COLO829 (cell line): ENCODE measurements at regions not wholly inside any gene's neighbourhood (a gene's known extent, or its start where the extent isn't known, plus 50 kb on each side); places are given as distances from the start of the nearest gene placed in this dataset.

Experiments used
- DNase-seq: peaks from one replicate; pipeline ENCODE4 v3.0.0; 2012; ENCODE audit warnings: low spot score

DNA sequence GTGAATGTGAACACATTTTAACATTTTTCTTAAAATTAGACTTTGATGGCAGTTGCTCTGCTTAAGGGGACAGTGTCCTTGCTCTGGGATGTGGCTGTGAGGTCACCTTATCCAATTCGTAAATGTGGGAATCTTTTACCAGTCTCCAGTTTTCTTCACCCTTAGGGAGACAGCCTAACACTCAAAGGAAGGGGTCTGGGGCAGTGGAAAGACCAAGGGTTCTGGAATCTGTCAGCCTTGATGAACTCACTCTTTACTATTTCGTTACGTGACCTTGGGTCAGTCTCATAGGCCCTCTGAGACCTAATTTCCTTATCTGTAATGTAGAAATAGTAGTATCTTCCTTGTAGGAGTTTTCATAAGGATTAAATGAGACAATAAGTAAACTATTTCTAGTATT is 245.6 kb upstream of the ATP2B1 start:
- no peak for DNase-seq

DNA sequence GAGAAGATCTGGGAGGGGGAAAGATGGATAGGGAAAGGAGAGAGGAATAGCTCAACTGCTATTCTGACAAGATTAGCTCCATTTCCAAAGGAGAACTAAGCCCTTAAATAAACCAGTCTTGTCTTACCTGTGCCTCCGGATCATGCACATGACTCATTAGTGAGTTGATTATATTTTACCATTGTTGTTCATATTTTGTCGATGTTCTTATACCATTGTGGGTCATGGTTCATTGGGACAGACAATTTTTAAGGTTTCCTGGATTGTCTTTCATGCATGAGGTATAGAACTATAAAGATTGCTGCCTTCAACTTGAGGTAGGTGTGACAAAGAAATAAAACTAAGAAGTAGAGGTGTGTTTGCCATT is 243.0 kb upstream of the ATP2B1 start:
- no peak for DNase-seq

DNA sequence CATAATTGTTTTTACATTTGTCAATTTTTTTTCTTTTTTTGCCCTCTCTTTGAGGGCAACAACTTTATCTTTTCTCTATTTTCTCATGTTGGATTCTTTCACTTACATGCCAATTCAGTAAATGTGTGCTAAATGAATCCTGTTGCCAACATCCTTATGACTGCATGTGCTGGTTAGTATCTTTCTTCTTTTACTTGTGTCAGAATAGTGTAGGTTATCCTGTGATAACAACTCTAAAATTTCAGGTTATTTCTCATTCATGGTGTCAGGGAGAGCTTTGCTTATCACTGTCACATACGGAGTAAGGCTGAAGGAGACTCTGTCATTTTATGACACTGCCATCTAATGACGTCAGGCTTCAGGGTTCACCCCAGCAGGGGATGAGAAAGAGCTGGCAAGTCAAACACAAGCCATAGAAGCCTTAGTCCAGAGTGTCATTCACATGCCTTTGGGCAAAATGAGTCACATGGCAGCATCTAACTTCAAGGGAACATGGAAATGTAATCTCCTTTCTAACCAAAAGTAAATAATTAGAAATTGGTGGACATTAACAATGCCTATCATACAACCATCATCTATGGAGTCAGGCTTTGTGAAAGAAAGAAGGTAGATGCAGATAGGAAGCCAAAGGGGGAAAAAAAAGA is 242.5 kb upstream of the ATP2B1 start:
- peak; percentile 53 for DNase-seq

DNA sequence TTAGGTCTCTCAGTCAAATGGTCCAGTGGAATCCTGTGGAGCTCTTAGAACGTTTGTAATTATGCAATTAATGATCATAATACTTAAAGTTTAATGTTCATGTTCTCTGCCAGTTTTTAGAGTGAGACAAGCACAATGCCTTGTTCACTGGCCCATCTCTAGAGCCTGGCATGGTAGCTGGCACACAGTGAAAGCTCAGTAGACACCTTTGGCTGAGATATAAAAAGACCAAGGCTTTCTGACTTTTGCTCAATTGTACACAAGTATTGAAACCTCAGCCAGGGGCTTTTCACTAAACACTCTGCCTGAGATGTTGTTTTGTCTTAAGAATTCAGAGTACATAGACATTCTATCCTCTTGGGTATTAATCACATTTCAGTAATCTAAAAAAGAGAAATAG is 241.8 kb upstream of the ATP2B1 start:
- no peak for DNase-seq

DNA sequence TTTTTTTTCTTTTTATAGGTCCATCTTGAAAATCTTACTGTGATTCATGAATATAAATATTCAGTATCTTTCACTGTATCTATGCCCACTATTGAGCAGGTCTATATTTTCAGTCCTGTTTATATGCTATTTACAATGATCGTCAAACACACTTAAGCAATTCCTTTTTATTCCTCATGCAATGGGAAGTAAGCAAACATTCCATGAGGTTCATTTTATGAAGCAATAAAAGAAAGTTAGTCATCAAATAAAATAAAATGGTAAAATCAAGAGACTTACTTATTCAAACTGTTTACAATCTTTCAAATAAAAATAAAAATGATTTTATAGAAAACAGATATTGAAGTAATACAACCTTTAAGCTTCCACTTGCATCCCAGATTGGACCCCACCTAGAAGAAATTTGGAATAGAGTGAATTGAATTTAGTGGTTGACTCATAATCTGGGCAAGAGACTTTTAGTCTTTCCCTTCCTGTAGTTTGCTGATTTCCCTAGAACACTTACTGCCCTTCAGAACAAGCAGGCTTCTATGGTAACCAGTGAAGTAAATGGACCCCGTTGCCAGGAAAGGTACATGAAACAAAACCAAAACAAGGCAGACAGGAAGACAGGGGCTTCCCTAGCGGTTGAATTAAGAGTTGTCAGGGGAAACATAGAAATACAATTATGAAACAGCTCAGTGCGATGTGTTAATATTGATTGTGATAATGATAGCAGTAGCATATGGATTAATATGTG is 241.0 kb upstream of the ATP2B1 start:
- DNase-seq, result peak; percentile 45

DNA sequence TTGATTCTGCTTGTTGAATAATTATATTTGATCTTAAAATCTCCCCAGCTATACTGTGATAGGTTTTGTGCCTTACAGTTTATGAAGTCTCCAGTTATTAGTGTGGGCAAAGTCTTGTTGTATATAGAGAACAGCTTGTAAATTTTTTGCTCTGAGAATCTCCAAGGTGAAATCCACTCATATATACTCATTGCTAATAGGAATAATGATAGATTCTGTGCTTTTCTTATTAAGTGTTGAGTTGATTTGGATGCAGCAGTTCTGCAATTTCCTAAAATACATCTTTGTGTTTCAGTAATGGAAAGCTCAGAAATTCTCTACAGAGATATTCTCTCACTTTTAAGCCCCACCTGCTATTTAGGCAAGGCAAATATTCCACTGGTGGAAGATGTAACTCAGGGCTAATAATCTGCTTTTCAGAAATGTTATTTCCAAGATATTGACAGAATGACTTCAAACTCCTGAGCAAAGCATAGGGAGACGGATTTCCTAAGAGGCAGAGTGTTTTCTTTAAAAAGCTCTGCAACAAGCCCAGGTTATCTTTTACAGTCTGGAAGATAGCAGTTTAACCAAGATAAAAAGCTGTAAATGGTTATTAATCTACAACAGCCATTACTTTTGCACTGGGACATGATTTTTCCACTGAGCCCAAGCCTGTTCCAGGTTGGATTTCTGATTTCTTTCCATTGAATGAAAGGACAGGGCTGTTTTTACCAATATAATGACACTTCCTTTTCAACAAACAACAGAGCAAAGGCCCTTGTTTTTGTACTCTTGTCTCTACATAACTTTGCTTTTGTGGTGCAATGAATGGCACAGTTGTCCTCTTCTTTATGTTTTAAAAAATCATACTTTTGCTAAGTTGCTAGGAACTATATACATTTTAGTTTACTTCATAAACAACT is 239.9 kb upstream of the ATP2B1 start:
- DNase-seq, result no peak

DNA sequence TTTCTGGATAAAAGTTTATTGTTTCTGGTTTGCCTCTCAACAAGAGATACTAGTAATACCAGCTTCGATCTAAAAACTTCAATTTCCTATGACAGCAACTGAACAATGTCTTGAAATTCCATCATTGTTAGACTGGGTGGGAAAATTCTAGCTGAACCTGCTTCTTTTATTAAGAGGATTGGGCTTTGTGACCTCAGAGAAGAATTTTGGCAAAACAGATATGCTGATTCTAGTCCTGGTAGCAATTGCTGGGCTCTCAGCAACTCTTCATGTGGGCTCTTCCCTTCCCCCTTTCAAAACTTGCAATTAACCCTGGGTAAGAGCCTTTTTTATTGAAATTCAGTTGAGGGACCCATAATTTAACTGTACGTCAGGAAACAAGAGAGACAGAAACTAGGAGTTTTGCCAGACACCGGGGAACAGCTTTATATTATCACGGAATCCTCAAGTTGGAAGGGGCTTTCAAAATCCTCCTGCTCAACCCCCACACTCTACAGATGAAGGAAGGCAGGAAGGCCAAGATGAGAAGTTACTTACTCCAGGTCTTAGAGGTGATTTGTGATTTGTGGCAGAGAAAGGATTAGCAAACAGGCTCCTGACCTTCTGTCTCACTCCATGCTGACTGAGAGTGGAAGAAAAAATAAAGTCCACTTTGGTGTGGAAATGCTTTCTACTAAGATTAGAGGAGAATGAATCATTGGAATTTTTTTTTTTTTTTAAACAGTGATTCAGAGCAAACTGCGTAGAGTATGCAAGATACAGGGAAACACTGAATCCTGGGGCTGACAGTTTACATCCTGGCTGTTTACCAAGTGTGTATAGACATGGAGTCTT is 239.0 kb upstream of the ATP2B1 start:
- peak; percentile 77 for DNase-seq

DNA sequence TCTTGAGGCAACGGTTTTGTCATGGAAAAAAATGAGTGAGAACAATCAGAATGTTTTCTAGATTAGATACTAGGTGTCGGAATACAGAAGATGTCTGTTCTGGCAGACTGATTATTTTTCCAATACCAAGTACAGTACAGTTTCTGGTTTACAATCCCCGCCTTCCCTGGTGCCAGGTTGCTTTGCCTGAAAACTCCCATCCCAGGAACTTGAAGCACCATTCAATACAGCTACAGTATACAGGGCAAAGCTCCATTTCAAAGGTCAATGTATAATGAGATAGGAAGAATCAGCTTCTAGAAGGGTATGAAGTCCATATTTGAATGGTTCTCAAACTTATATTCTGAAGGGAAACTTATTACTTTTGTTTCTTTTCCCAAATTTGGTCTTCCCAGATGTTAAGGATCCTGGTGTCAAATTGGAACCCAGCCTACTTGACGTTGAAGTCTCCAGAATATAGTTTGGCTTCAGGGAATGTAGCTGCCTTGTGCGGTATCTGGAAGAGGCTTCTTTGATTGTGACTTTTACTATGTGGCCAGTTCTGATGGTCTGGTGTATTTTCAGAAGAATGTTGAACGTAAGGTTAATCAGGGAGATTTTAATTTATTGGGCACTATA is 238.0 kb upstream of the ATP2B1 start:
- no peak for DNase-seq

DNA sequence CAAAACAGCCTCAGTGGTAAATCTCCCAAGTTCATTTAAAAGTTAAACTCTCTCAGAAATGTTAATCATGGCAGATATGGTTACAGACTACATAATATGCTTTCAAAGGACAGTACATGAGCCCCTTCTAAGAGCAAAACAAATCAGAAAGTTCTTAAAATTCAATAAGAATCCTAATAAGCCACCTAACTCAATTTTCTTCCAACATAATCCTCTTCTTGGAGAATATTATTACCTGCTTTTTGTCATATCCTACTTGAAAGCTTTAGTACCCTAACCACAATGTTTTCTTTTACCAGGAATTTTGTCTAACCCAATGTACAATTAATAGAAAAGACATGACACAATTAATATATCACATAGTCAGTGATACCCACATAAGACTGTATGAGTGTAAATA is 236.5 kb upstream of the ATP2B1 start:
- no peak for DNase-seq

DNA sequence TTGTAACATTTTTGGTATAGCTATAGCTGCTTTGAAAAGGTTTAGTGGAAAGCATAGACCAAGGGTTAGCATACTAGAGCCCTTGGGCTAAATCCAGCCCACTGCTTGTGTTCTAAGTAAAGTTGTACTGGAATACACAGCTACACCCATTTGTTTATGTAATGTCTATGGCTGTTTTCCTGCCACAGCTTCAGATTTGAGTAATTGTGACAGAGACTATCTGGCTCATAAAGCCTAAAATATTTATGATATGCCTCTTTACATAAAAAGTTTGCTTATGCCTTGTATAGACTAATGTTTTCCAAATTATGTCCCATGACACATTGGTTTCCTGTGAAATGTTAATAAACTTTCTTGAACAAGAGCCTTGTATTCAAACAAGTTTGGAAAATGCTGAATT is 234.8 kb upstream of the ATP2B1 start:
- no peak for DNase-seq

DNA sequence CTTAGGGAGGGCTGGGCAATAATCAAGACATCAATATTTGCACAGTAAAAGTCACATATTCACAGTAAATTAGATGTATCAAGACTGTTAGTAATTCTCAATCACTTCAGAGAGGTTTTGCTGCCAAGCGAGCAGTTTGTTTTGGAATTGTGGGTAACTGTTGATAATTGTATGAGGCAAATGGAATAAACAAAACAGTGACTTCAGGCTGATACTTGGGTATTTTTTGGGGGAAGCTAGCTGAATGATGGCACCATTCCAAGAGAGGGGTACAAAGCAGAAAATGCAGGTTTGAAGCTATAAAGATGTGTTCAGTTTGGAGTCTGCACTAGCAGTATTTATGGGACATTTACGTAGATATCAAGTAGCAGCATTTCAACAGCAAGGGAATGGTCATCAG is 232.8 kb upstream of the ATP2B1 start:
- DNase-seq, result no peak

DNA sequence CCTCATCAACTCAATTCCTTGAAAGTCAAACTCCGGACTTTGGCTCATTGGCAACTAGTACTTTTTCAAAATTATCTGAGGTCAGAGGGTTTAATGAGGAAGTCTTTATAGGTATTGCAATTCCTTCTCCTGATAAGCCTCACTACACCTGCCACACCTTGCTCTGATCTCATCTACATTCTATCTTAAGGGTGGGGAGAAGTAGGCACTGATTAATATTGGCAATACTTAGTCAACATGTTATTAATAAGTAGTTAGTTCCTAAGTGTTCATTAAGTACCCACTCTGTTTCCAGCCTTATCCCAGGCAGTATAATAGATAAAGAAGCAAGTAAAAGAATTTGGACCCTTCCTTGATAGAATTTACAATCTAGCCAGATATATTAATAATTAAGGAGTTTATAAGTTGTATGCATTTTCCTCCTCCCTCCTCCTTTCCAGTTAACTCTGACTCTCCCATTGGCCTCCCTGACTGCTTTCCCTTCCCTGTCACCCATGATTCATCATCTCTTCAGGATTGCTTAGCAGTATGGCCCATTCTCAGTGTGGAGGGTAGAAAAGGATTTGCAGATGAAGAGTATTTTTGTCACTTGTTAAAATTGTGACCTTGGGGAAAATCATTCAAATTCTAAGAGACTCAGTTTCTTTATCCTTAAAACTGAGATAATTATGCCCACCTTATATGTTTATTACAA is 231.0 kb upstream of the ATP2B1 start:
- DNase-seq, result no peak

DNA sequence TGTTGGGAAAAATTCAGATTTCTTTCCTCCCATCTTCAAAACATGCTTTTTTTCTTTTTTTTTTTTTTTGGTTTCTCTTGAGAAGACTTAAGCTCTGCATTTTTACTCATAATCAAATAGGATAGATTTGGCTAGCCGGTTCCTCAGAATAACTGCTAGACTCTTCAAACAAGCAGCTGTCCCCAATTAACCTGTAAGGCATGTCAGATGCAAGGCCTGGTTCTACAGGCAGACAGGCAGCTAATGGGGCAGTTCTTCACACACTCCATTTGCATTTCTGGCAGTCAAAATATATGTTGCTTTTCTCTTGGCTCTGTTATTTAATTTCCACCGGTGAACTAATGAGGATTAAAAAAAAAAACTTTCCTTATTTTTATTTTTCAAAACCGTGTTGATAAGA is 228.0 kb upstream of the ATP2B1 start:
- DNase-seq, result no peak

DNA sequence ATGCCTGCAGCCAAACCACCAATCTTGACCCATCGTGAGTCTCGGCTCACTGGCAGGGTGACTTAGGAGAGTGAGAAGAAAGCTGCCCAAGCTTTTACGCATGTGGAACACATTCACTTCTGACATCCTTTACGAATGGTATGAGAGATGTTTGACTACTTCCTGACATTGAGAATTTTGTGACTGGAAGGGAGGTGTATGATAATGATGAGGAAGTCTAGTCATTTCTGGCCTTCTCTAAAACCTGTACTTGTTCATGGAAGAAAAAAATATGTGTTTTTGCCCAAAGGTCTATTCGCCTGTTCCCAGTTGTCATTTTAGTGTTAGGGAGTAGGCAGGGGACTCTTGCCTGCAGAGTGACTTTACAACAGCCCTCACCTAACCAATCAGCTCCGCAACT is 227.2 kb upstream of the ATP2B1 start:
- DNase-seq, result no peak

DNA sequence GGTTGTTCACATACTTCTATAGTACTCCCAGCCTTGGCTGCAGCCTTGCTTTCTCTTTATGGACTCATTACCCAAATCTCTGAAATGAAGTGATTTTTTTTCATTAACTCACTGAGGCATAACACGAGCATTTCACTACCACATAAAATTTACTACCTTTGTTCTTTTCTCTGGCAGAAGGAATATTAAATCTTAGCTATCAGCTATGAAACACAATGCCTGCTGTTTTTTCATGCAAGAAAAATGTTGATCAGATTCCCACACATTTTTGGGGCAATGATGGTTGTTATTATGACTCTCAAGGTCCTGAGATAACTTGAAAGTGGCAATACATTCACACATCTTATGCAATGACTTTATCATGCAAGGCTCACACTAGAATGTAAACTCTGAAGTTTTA is 225.3 kb upstream of the ATP2B1 start:
- no peak for DNase-seq

DNA sequence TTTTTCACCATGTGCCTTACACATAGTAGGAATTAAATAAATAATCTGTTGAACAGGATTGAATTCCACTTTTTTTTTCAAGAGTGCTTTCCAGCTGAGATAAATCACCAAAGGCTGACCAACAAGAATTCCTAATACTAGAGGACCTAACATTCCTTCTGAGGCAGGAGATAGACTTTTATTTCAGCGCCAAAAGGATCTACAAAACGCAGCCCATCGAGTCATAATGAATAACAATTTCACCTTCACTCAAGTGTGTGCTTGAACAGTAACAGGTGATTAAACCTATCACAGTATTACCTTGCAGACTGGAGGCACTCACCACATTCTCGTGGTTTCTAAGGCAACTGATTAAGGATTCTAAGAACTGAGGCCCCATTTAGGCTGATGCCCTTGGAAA is 224.3 kb upstream of the ATP2B1 start:
- no peak for DNase-seq

DNA sequence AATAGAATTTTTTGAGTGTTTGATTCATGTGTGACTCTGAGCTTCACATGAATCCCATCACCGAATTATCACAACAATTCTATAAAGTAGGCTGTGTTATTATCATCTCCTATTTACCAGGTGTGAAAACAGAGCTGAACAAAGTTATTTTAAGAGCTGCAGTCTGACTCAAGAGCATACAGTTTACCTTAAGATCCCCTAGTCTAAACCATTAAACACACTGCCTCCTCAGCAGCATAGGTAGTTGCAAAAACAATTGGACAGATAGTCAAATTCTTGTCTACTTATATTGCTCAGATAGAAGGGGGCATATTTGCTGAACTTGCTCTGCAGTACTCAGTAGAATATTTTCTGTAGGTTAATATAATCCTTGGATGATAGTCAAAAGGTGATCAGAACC is 219.8 kb upstream of the ATP2B1 start:
- no peak for DNase-seq

DNA sequence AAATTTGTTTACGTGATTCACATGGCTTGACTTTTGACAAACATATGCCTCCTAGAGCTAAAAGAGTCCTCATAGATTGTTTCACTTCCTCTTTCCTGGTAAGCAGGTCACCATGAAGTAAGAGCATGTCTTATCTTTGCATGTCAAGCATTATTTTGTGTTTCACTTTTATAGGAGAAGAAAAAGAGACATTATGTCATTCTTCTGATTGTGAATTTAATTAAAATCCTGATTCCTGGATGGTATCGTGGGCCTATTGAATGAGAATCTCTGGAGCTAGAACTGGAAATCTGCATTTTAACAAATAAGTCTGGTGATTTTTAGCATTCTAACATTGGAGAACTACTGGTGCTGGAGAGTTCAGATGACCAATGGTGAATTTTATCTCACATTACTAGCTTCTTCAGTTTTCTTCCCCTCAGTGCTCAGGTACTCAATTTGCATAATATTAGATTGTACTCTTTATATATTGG is 218.6 kb upstream of the ATP2B1 start:
- no peak for DNase-seq

DNA sequence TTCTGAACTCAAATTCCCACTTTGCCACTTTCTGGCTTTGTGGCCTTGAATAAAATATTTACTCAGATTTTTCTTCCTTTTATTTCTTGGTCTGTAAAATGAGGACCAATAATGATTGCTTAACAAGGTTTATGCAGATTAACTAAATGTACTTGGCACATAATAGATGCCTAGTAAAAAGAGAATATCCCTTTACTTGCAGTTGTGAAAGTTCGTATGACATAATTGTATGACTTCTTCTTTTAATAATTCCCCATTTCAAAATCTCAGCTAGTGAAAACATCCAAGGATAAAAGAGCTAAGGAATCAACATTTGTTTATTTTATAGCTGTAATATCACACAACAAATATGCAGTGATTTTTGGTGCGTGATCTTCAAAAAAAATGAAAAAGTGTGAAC is 215.6 kb upstream of the ATP2B1 start:
- DNase-seq, result no peak

DNA sequence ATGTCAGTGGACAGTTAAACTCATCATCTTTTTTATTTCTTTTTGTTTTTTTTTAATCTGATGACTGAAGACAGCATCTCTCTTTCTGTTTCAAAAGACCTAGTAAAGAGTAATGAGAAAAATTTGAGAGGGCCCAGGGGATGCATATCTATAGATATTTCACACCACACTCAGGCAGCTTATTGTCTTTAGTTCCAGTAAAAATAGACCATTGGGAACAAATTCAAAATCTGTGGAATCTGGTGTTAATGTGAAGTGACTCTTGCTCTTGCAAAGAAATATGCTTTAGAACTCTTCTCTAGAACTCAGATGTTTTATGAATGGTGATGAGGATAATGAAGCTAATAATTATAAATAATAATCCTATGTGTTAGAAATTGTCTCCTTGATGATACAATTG is 214.5 kb upstream of the ATP2B1 start:
- DNase-seq, result no peak

DNA sequence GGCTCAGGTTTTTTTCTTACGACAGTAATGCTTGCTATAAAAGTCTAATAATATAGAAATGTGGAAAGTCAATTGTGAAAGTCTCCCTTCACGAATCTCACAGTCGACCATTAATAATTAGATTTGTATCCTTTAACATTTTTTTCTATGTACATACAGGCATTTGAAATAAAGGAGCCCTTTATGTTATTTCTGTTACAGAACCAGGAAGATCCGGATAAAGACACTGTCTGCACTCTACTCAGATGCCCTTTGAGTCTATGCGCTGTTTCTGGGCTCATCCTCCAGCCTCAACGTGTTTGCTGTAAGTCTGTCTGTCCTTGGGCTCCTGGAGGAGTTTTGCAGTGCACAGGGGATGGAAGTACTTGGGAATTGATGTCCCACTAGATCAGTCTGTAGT is 212.2 kb upstream of the ATP2B1 start:
- DNase-seq, result peak; percentile 86
